HG03139 (cell line): ENCODE measurements at regions not wholly inside any gene's neighbourhood (a gene's known extent, or its start where the extent isn't known, plus 50 kb on each side); places are given as distances from the start of the nearest gene placed in this dataset.

ENCODE experiments used
- ATAC-seq: cut with Tn5 transposase; IDR thresholded peaks from one replicate; pipeline ENCODE4 v1.9.1; 2021; ENCODE audit not compliant: unreplicated experiment

GRCh38 chr2:236654496-236654895, 84.9 kb downstream of the ACKR3 start:
- ATAC-seq: no peak

DNA sequence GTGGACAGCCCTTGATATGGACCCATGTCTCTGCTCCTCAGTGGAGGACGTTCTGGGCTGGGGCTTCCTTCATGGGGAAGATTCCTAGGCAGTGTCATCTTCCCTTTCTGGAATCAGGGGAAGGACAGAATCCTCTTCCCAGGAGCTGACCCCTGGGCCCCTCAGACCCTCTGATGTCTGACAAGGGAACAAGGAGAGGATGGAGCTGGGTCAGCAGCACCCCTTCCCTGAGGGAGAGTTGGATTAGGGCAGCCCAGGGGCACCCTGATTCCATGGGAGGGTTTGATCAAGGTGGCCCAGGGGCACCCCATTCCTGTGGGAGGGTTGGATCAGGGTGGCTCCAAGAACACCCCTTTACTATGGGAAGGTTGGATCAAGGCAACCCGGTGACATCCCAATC, 86.5 kb downstream of the ACKR3 start:
- ATAC-seq: no peak

- no peak for ATAC-seq
These were observed 87.1 kb downstream of the ACKR3 start for GRCh38 chr2:236656721-236657120.

DNA sequence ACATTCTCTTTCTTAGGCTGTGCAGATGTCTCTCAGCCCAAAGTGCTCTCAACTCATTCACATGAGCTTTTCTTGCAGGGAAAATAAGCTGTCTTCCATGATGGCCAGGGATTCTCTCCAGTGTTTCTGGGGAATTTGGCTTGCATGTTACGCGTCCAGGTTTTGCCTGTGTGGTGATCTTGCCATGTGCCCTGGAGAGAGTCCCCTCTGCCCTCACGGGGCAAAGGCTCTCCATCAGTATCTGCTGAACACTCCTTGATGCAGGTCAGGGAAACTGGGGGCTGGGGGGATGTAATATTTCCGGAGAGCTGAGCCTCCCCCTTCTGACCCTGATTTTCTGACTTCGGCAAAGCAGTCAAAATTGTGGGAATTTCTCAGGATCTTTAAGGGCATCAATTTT, 87.6 kb downstream of the ACKR3 start:
- no peak for ATAC-seq

GRCh38 chr2:236657801-236658200, 88.2 kb downstream of the ACKR3 start:
- ATAC-seq: no peak

DNA sequence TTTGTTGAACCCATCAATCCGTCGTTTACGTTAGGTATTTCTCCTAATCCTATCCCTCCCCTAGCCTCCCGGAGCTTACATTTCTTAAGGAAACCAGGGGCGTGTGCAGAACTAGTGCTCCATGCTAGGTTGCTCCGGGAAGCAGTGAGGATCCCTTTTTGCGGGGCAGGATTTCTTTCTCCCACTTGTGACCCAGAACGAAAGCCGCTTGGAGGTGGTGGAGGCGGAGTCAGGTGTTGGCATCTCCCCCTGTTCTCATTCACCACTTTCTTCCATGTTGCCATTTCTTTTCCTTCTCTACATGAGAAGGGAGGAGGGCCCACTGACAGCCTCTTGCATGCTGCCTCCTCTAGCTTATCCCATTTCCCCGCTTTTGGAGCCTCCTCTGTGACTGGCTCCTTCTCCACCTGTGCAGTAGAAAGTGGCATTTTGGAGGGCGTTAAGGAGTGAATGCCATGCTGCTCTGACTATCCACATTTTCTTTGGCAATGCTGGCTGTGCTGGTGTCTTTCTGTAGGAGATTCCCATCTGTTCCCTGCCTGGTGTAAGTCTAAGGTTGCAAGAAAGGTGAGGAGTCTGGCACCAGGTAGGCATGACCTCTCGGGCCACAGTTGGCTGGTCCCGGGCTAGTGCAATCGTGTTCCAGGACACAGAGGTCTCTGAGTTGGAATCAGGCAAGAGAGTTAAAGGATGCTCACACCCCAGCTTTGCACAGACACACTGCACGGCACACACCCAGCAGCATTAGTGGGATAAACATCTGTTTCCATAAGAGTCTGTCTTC, 89.5 kb downstream of the ACKR3 start:
- ATAC-seq: no peak

- ATAC-seq: no peak
These were observed 90.1 kb downstream of the ACKR3 start for GRCh38 chr2:236659758-236660150.

GRCh38 chr2:236661061-236661761, 91.6 kb downstream of the ACKR3 start:
- ATAC-seq: no peak

DNA sequence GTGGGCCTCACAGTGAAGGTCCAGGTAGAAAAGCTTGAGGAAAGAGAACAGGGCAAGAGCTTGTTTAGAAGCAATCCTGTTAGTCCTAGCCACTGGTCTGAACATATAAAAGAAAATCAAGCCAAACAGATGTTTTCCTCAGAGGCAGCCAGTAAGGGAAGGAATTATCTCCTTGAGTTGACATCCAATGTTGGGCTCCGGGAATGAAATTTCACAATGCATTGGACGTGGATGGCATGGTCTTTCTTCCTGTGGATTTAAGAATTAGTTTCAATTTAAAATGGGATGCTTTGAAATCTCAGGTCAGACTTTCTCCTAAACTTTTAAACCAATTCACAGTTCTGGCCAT, 92.1 kb downstream of the ACKR3 start:
- no peak for ATAC-seq

DNA sequence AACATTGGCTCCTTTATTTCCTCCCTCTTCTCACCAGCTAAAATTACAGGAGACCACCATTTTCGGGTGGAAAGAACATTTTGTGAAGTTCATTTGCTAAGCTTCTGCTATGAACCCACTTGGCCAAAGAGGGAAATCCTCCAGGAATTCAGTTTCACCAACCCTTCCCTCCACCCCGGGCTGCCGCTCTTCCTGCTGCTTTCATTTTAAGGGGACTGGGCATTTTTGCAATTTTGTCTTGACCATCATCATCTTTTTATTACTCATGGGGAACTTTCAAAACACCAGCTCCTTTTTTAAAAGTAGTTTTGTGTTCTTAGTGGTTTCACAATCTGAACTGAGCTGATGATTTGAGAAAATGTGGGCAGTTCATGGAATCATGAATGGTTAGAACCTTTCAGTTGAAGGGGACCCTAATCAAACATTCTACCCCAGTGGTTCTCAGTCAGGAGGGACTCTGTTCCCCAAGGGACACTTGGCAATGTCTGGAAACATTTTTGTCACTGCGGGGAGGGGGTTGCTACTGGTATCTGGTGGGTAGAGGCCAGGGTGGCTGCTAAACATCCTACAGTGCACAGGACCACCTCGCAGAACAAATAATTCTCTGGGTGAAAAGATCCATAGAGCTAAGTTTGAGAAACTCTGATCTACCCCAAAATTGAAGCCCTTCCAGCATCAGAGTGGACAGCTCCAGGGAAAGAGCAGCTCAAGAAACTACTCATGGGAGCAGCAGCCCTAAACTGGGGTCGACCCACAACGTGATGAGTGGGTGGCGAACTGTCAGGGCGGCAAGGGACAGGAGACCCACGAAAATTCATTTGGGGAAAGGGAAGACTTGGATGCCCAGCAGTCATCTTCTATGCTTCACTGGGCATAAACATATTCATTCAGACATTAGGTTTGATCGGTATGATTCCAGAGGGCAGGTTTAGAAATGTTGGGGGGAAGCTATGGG, 92.9 kb downstream of the ACKR3 start:
- ATAC-seq: no peak

DNA sequence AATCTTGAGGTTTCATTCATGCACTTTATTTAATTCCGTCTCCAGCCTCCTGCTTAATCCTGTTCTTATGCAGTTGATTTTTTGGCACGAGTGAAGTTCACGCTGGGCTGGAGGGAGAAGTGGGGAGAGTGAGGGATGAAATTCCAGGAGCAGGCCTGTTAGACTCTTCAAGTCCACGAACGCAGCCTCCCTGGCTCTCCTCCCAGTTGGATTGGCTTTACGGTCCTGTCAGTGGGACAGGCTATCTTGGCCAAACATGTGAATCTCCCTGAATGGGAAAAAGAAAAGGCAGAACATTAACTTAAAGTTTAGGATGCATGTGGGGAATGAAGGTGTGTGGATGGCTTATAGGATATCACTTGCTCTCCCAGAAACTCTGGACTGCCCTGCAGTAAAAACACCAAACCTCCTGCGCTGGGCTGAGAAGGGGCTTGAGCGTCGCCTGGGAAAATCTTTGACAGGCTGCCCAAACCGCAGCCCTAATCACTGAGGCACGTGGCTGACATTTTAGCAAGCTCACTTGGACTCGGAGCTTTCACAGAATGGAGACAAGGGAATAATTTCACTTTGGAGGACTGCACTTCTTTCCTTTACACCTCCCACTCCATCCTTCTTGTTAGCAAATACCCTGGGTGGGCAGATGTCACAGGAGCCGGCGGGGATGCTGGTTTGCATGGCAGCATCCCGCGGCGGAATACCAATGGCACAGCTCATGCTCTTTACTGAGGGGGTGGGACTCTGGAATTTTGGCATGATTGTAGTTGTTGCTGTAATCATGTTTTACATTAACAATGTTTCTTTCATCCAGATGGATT, 93.9 kb downstream of the ACKR3 start:
- ATAC-seq: no peak

DNA sequence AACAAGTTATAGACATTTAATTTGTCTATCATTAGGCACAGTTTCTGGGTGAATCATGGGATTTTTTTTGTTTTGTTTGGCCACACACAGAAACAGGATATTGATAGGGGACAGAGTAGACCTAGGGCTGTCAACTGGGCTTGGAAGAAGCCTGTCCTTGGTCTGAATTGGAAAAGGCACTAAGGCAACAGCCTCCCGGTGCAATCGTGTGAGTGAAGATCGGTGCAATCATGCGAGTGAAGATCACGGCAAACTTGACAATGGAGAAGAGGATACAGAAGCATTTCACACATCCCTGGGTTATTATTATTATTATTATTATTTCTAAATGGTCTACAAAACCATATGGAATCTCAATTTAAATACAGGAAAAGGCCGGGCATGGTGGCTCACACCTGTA, 94.5 kb downstream of the ACKR3 start:
- ATAC-seq: no peak

GRCh38 chr2:236665101-236665500, 95.5 kb downstream of the ACKR3 start:
- ATAC-seq: no peak

GRCh38 chr2:236665572-236666118, 96.0 kb downstream of the ACKR3 start:
- ATAC-seq: no peak

DNA sequence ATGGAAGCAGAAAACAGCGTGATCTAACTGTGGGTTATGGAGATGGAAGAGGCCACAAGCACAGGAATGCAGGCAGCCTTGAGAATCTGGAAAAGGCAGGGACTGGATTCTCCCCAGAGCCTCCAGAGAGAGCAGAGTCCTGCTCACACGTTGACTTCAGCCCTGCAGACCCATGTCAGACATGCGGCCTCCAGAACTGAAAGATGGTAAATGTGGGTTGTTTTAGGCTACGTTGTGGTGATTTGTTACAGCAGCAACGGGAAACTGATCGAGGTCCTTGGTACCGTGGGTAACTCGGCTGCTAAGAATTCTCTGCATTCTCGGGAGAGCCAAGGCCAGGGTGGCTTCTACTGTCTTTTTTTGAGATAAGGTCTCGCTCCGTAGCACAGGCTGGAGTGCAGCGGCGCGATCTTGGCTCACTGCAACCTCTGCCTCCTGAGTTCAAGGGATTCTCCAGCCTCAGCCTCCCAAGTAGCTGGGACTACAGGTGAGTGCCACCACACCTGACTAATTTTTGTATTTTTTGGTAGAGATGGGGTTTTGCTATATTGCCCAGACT, 97.1 kb downstream of the ACKR3 start:
- no peak for ATAC-seq

DNA sequence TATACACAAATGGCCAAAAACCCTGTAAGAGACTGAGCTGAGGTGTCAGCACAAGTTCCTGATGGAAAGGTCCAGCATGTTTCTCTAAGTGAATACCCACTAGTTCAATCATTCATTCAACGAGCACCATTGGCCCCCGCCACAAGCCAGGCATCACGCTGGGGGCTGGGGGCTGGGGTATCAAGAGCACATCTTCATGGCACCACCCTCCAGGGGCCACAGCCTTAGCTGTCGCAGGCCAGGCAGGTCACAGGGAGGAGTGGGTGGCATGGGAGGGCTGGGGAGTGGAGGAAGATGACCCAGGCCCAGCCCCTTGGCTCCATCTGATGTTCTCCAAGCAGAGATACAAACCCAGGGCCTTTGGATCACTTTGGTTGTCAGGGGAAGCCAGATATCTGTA, 97.9 kb downstream of the ACKR3 start:
- no peak for ATAC-seq

DNA sequence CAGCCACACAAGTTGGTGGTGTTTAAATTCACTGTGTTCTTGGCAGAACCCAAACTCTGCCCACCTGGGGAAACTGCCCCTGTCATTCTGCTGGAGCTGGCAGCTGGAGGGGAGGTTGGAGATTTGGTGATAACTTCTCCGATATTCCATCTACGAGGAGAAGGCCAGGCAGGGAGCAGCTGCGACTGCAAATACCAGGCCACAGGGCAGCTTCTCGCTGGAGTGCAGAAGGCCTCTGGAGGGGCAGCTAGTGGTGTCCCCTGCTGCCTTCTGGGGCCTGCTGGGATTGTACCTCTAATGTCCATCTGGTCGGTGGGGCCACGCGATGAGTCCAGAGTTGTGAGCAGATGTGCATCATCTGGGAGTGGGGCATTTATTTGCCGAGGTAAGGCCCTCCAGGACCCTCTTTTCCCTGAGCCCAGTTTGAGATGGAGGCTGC, 98.9 kb downstream of the ACKR3 start:
- no peak for ATAC-seq

DNA sequence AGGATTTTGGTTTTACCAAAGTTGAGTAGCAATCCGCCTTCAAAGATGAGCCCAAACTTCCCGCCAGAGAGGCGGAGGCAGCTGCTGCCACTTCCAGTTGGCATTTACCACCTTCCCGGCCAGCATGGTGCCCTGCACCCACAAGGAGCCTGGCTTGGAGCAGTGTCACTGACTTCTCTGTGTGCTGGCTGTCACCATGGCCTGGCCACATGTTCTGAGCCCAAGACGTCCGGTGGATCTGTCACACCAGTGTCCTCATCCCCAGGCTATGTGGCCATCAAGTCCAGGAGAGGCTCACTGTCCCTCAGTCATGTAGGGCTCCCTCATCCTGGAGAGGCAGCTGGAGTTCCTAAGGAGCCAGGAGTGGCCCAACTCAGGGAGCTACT, 100.6 kb downstream of the ACKR3 start:
- no peak for ATAC-seq

GRCh38 chr2:236671896-236672562, 102.4 kb downstream of the ACKR3 start:
- ATAC-seq: no peak

GRCh38 chr2:236672606-236673005, 103.0 kb downstream of the ACKR3 start:
- ATAC-seq: no peak
